K562 (cell line): ENCODE measurements at regions not wholly inside any gene's neighbourhood (a gene's known extent, or its start where the extent isn't known, plus 50 kb on each side); places are given as distances from the start of the nearest gene placed in this dataset.

Experiments
- EZH2 ChIP-seq: IDR thresholded peaks from 2 replicates; pipeline ENCODE4 v1.6.1; 2012; ENCODE audit warnings: low read depth, mild to moderate bottlenecking, inconsistent platforms, low read length, borderline replicate concordance
- MAFG ChIP-seq: fragments of 450-650 bp; conservative IDR thresholded peaks from 2 replicates; pipeline ENCODE4 v1.6.1; 2016; ENCODE audit warnings: missing genetic modification characterization, missing compliant biosample characterization
- RB1 ChIP-seq: fragments of 450-650 bp; IDR thresholded peaks from 2 replicates; pipeline ENCODE4 v1.6.1; 2017; ENCODE audit warnings: low read depth, mild to moderate bottlenecking
- TF ChIP-seq, protein P1 (sequence below): sonication (generic); formaldehyde crosslinking; IDR thresholded peaks from 2 replicates; pipeline ENCODE4 v1.8.0; 2022; ENCODE audit warnings: missing genetic modification reagents, mild to moderate bottlenecking, borderline replicate concordance

- TF ChIP-seq MAFG (tag): no peak
- no peak for TF ChIP-seq RB1
- TF ChIP-seq, protein P1, sequence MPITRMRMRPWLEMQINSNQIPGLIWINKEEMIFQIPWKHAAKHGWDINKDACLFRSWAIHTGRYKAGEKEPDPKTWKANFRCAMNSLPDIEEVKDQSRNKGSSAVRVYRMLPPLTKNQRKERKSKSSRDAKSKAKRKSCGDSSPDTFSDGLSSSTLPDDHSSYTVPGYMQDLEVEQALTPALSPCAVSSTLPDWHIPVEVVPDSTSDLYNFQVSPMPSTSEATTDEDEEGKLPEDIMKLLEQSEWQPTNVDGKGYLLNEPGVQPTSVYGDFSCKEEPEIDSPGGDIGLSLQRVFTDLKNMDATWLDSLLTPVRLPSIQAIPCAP: no peak
- no peak for TF ChIP-seq EZH2
These were observed 597.8 kb upstream of the CLINT1 start for GRCh38 chr5:158456756-158457155.
